Suprapubic skin (tissue), 4 donors: ENCODE measurements at regions not wholly inside any gene's neighbourhood (a gene's known extent, or its start where the extent isn't known, plus 50 kb on each side); places are given as distances from the start of the nearest gene placed in this dataset.

Source experiments
- CTCF ChIP-seq, 2 donors: fragments of 200-600 bp in 1 of 2; fragments of 450-650 bp in 1 of 2; sonication (generic) in 1 of 2; IDR thresholded peaks; one replicate each; pipeline ENCODE4 v1.5.1; 2016 to 2019; ENCODE audit warnings: antibody characterized with exemption in 2 of 2, mild to moderate bottlenecking in 1 of 2, moderate library complexity in 1 of 2
- POLR2A ChIP-seq, 2 donors: fragments of 450-650 bp; IDR thresholded peaks; one replicate each; pipeline ENCODE4 v1.6.1; 2017; ENCODE audit warnings: antibody characterized with exemption in 2 of 2, mild to moderate bottlenecking in 2 of 2, moderate library complexity in 2 of 2
- POLR2AphosphoS5 ChIP-seq, 3 donors: sonication (generic); formaldehyde crosslinking; IDR thresholded peaks; one replicate each; pipeline ENCODE4 v1.6.1; 2017; ENCODE audit warnings: antibody characterized with exemption in 3 of 3

GRCh38 chr7:360454-361100 lies 70.6 kb downstream of the FOXL3 start:
- TF ChIP-seq CTCF (IDR thresholded peaks at IDR 0.05) (no peak), POLR2AphosphoS5 (IDR thresholded peaks at IDR 0.05) (no peak), POLR2A (IDR thresholded peaks at IDR 0.05) (no peak)
